Lower leg skin (tissue), 3 donors: ENCODE measurements at regions not wholly inside any gene's neighbourhood (a gene's known extent, or its start where the extent isn't known, plus 50 kb on each side); places are given as distances from the start of the nearest gene placed in this dataset.

Experiments used
- CTCF ChIP-seq, 3 donors: fragments of 450-650 bp; IDR thresholded peaks; one replicate each; pipeline ENCODE4 v1.5.1; 2016; ENCODE audit warnings: antibody characterized with exemption in 3 of 3, mild to moderate bottlenecking in 3 of 3, moderate library complexity in 2 of 3
- POLR2A ChIP-seq, 2 donors: fragments of 450-650 bp; IDR thresholded peaks; one replicate each; pipeline ENCODE4 v1.6.1; 2016 to 2017; ENCODE audit warnings: antibody characterized with exemption in 2 of 2, mild to moderate bottlenecking in 1 of 2, moderate library complexity in 1 of 2

GRCh38 chr4:171629182-171629581 lies 184.0 kb upstream of the GALNTL6 start:
- TF ChIP-seq CTCF (IDR thresholded peaks at IDR 0.05), result no peak
- no peak for TF ChIP-seq POLR2A (IDR thresholded peaks at IDR 0.05)
